GM18873 (cell line): ENCODE measurements at regions not wholly inside any gene's neighbourhood (a gene's known extent, or its start where the extent isn't known, plus 50 kb on each side); places are given as distances from the start of the nearest gene placed in this dataset.
A peak's percentile ranks its signal among the peaks of the same experiment; 100 is the strongest.
"Not testable (repeated sequence)": the region's sequence is repeated elsewhere in the genome, so short reads cannot be mapped to it uniquely, and the experiment has no call there.

Experiments used
- ATAC-seq: cut with Tn5 transposase; IDR thresholded peaks from one replicate; pipeline ENCODE4 v1.9.1; 2021; ENCODE audit warnings: mild to moderate bottlenecking, moderate library complexity, moderate number of reproducible peaks; ENCODE audit not compliant: unreplicated experiment, low FRiP score

DNA sequence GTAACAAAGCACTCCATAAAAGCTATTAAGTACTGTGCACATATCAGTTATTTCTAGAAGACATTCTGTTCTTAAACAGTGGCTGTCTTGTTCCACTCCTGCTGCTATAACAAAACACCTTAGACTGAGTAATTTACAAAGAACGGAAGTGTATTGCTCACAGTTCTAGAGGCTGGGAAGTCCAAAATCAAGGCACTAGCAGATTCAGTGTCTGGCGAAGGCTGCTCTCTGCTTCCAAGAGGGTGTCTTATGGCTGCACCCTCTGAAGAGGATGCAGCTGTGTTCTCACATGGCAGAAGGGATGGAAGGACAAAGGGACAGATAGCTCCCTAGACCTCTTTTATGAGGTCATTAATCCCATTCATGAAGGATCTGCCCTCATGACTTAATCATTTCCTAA lies 424.2 kb upstream of the ZMIZ1 start:
- ATAC-seq = no peak

DNA sequence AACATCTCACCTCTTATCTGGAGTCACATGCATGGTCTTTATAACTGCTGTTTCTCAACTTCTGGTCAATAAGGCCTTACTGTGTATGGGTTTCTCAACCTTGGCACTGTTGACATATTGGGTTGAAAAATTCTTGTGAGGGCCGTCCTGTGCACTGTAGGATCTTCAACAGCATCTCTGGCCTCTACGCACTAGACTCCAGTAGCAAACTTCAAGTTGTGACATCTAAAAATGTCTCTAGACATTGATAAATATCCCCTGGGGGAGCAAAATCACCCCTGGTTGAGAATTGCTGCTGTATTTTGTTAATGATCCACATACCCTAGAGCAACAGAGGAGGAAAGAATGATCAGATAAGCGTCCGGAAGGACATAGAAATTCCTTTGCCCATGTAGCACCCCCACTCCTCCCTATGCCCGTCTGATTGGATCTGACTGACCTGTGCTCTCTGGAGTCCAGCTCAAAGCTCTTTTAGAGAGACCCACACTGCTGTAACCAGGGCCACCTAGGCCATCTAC lies 423.5 kb upstream of the ZMIZ1 start:
- no peak for ATAC-seq

DNA sequence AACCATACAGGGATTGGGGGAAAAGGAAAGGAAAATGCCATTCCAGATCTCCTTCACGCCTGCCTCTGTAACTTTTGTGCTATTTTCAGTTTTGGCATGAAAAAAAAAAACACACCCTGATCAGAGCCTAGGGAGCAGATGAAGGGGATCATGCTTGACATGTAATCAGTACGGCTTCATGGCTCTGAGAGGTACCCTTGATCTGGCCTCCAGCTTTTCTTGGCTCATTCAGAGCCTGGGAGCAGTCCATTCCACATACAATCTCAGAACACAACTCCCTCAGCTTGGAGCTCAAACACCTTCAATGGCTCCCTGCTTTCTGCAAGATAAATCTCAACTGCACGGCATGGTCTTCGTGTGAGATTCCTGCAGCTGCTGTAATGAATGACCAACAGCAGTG lies 422.8 kb upstream of the ZMIZ1 start:
- no peak for ATAC-seq

DNA sequence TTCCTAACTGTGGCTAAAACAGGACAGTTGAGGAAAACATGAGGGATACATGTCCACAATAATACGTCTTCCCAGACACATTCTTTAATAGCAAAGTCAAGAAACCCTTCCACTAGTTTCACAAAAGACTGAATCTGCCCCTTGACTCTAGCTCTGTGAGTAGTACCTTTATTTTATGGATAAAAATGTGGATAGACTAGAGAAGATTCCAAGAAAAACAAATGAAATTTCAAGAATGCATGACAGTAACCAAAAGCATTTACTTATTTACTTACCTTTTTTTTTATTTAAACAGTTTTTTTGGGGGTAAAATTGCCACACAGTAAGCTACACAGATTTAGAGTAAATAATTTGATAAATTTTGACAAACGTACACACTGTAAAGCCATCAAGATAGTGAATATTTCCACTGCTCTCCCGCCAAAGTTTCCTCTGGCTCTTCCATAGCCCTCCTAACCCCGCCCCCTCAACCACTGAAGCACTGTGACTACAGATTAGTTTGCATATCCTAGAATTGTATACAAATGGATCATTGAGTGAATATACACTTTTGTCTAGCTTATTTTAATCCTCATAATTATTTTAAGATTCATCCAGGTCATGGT lies 420.4 kb upstream of the ZMIZ1 start:
- no peak for ATAC-seq

DNA sequence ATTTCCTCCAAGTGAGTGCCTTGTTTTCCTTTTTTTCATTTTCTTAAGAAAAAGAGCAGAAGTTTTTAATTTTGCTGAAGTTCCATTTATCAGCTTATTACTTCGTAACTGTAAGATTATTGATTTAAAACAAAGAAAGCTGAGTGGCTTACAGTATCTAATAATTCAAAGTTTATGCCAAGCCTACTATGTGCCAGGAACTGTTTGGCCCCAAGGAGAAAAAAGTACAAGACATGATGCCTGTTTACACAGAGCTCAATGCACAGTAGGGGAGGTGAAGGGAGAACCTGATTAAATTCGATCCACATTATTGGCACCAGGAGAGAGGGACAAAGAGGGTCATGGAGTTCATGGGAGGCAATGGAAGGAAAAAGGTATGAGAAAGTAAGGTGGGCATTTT lies 419.3 kb upstream of the ZMIZ1 start:
- ATAC-seq = no peak

DNA sequence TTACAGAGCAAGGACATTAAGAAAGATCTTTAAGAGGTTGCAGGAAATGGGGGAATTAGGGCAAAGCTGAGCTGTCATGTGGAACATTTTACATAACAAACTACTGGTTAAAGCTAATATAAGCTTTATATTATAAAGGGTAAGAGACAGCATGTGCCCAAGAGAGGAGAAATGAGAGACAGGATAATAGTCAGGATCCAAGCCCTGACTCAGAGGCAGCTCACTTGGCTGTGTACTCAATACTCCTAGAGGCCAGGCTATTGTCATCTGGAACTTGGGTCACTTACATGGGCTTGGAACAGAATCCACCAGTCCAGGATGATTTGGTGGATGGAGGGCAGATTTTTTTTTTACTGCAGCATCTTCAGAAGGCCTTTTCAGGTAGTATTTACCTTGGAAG lies 418.6 kb upstream of the ZMIZ1 start:
- ATAC-seq = no peak

DNA sequence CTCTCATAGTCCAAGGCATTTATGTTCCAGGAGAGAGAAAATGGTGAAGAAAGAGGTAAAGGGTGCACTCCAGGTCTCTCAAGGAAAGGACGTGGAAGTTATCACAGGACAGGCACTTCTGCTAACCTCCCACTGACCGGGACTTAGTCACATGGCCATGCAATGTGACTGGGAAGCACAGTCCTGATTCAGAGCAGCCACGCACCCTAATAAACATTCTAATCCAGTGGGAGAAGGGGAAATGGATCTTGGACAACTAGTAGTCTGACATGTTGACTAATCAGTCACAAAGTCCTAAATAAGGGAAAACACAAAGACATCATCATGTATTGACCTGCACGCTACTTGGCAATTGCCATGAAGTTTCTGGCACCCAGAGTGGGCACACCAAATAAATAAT lies 417.5 kb upstream of the ZMIZ1 start:
- ATAC-seq = no peak

DNA sequence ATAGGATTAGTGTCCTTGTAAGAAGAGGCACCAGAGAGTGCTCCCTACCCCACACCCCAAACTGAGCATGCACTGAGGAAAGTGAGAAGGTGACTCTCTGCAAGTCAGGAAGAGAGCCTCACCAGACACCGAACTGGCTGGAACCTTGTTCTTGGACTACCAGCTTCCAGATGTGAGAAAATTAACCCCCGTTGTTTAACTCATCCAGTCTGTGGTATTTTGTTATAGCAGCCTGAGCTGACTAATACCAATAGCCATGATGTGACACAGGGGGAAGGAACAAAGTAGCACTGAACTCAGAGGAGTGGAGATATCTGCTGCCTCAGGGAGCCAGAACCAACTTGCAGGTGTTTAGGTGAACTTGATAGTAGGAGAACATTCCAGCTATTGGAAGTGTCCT lies 415.2 kb upstream of the ZMIZ1 start:
- no peak for ATAC-seq

DNA sequence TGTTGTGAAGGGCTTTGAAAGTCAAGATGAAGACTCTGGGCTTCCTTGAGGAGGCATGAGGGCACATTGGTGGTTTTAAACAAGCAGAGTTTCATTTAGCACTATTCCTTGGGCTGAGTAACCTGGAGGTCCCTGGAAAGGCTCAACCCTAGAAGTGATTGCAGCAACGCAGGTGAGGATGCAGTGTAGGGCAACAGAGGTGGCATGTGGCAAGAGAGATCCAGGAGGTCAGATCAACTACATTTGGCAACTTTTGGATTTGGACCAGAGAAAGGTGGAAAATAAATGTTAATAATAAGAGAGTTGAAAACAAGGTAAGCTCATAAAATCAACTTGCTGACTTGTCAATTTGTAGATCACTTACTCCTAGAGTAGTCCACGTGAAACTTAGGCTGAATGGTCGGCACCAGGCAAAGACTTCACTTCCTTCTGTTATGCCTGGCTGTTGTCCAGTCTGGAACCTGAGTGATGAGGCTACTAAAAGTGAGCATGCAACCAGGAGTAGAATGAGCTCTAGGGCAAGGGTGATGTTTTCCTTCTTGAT lies 414.6 kb upstream of the ZMIZ1 start:
- ATAC-seq = no peak

DNA sequence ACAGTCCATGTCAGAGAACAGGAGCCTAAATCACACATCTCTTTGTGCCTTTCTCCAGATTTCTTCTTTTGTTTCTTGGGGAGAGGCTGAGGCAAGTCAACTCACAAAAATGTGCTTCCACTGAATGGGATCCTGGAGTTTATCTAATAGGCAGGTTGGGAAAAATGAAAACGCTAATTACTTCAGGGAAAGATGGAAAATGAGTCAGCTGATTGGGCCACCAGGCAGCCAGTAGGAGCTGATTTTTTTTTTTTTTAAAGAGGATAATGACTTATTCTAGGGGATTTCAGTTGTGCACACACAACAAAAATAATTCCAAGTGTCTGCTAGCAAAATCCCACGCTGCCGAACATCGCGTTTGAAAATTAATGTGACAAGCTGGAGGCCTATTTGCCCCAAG lies 412.8 kb upstream of the ZMIZ1 start:
- ATAC-seq = no peak

DNA sequence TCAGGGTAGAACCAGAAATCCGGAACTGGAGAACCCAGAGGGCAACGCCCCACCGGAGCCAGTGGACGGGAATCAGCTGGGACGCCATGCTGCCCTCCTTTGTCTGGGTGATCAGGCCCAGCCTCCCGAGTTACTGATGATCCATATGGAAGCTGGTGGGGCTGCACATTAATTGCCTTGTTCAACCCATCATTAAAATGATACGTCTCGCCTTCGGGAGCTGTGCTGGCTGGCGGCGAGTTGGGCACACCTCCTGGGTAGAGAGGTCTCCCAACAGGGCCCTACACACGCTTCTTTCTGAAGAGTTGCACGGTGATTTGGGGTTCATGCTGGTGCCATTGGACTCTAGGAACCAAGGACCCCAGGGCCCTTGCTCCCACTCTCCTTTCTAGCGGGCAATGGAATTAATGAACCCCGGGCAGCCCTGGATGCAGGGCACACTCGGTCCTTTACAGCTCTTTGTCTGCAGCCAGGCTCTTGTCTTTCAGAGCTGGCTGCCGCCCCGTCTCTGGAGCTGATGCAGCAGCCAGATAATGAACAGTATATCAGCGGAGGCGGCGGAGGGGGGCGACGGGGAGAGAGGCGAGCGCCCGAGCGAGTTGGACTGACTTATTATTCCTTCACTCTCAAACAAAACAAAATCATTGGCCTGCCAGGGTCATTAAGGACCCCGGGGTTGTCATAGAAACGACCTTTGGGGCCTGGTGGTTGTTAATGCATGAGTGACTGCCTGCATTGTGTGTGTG lies 412.2 kb upstream of the ZMIZ1 start:
- no peak for ATAC-seq

DNA sequence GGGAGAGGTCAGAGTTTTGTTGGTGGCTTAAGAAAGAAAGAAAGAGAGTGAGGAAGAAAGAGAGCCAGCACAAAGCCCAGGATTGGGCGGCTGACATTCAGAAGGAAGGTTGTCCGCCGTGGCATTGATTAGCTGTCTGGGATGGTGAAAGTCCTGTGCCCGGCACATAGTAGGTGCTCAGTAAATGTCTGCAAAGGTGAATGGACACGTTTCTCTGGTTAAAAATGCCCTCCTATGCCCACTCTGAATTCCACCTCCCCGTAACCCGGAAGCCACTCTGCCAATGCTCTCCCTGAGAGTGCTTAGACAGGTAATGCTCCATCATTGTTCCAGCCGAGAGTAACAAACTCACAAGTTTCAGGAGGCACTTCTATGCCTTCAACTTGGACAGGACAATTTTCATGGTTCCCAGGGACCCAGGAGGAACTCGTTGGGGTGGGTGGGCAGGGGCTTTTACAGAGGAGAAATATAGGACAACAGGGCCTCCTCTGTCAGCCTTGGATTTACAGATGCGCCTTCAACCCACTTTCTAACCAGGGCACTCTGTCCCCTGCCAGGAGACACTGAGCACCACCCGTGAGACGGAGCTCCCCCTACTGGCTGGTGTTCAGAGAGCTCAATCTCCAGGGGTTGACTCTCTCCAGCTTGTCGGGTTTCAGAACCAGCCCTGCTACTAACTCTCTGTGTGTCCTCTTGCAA lies 411.5 kb upstream of the ZMIZ1 start:
- ATAC-seq = no peak

DNA sequence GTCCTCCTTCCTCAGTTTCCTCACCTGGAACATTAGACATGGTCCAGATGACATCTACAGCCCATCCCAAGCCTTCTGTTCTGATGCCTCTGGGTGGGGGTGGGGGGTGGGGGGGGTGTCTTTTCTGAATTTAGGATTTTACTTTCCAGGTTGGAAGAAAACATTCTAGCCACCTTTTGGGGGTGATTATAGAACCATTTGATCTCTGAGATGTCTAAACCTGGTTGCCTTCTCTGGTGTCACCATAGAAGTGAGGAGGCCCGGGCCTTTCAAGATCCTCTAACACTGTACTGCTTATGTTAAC lies 411.0 kb upstream of the ZMIZ1 start:
- ATAC-seq = no peak

DNA sequence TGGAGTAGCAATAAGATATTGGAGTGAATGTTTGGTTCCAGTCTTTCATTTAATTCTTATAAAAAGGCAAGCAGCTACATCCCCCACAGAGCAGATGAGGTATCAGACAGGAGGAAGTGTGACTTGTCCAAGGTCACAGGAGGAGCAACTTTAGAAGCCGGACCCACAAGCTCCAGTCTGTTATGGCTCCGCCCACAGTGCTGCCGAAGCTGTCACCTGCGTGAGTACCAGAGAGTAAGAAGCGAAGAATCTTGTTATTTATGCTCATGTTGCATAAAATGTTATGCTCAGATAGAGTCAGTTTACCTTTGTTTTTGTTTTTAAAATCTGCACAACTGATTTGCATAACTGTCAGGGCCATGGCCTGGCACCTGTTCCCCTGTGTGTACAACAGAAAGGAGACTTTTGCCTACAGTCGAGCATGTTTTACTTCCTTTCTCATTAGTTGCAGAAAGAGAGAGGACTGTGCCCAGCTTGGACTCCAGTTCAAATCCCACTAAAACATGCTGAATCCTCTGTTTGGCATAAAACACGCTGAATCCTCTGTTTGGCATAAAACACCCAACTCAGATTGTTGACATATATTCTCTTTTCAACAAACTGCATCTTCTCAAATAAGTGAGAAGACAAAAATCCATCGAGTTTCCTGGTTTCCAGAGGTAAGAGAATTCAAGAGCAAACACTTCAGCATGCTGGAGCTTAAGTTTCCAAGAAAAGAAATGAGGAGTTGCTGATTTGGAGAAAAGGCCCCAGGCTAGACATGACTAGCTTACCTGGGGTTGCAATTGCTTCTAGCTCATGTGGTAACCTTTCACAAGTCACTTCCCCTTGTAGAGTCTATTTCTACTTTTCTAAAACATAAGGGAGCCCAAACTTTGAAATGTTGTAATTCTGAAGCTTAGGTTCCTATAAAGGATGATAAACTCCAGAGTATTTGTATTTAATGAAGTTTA lies 409.8 kb upstream of the ZMIZ1 start:
- peak; percentile 63 for ATAC-seq

DNA sequence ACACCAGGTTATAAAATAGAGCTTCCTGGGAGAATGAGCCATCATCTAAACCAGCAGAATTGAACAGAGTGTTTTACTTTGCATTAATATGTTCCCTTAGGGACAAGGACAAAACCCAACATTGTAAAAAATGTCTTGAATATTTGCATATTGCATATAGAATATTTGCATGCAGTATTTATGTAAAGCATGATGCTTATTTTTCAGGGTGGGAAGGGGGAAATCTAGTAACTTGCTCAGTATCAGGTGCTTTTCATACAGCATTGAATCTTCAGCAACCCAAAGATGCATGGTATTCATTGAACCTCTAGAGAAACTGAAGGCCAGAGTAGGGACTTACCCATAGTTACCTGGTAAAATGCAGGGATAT lies 409.2 kb upstream of the ZMIZ1 start:
- no peak for ATAC-seq

DNA sequence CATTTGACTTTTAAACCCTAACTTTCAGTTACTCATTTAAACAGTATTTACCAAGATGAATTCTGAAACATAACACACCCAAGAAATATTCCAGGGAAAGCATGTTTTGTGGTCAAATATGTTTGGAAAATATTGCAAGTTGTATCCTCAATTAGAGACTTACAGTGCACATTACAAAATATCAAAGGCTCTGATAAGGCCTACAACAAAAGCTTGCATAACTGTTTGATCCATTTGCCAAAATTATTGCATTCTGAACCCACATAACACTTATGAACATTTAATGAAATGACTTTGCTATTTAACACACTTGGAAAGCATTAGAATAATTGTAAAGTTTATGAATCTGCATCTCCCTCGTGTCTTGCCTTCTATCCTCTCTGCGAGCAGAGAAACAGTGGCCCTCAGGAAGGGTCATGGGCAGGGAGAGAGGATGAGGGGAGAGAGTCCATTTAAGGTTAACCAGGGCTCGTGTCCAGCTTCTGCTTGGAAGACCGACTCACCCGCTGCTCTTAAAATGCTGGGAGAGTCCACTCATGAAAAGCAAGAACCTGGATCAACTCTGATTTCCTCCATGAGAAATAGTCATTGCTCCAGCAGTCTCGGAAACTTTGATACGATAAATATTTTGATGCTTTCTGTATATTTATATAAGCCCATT lies 408.2 kb upstream of the ZMIZ1 start:
- ATAC-seq = no peak

DNA sequence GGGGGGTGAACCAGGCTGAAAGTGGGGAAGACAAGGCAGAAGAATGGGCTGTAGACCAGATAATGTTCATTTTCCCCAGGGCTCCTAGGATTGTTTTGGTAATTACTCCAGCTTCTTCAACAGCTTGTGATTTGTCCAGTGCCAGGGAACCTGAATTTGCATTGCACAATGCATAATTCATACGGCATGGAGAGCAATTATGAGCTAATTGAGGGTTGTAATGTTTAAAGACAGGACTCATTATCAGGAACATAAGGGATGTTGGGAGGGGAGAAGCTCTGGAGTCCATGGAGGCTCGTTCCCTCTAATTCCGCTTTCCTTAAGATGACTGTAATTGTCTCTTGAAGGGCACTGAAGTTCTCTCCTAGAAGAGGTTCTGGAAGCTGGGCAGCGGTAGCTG lies 405.0 kb upstream of the ZMIZ1 start:
- ATAC-seq = no peak

DNA sequence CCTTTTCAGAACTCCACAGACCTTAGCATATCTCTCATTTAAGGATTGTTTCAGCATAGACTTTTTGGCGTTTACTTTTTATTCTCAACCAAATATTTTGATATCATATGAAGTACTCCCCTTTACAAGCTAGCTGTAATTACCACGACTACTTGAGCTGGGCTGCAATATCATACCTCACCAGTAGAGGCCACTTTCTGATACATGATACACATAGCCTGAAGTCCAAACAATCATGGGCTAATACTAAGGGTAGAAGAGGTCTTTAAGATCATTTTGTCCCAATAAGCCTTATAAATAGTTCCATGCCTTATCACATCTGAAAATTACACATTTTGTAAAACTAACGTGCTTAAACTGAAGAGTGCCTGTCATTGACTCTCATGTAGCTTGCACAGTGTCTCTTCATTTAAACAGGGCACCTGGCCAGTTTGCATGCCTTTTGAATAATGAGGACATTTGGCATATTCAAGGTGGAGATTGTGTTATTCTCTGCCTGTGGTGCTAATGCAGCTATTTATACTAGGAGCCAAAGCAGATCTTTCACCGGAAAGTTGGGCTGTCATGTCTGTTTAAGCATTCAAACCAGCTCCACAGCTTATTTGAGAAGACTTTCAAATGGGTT lies 403.7 kb upstream of the ZMIZ1 start:
- ATAC-seq = no peak

DNA sequence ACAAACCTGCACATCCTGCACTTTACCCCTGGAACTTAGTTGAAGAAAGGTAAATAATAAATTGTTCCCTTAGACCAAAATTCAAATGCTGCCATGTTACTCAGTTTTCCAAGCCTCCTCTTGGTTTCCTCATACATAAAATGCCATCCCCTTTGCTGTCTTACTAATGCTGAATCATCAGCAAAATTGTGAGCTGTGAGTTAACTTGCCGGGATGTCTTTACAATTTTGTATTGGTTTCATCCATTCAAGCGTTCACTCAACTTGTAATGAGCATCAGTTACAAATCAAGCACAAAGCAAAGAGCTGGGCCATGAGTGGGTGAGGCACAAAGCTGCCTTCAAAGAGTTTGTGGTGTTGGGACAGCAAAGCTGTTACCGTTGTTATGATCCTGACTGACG lies 395.8 kb upstream of the ZMIZ1 start:
- no peak for ATAC-seq

DNA sequence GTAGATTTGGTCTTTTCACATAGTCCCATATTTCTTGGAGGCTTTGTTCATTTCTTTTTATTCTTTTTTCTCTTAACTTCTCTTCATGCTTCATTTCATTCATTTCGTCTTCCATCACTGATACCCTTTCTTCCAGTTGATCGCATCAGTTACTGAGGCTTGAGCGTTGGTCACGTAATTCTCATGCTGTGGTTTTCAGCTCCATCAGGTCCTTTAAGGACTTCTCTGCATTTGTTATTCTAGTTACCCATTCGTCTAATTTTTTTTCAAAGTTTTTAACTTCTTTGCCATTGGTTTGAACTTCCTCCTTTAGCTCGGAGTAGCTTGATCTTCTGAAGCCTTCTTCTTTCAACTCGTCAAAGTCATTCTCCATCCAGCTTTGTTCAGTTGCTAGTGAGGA lies 387.6 kb upstream of the ZMIZ1 start:
- not testable (repeated sequence) for ATAC-seq
